T-cell (primary cell): ENCODE measurements at regions not wholly inside any gene's neighbourhood (a gene's known extent, or its start where the extent isn't known, plus 50 kb on each side); places are given as distances from the start of the nearest gene placed in this dataset.

Source experiments
- ATAC-seq, 4 experiments: fragments of 200-7000 bp in 3 of 4; fragments of 150-1000 bp in 1 of 4; cut with Tn5 transposase; replicated peaks in 1 of 4; 1 replicate in 3 of 4; 2 replicates in 1 of 4; pipeline ENCODE4 v1.10.0; 2021; ENCODE audit warnings: moderate library complexity in 3 of 4, mild to moderate bottlenecking in 2 of 4, moderate number of reproducible peaks in 1 of 4
- CTCF ChIA-PET, 2 donors: fragments of 300-600 bp; sonication (Branson Sonifier 250); formaldehyde crosslinking; loops; one replicate each; lab custom pipeline; 2022; ENCODE audit warnings: antibody characterized with exemption in 2 of 2; lab: Charles Lee
- POLR2A ChIA-PET, 2 donors: fragments of 300-600 bp; sonication (Branson Sonifier 250); formaldehyde crosslinking; loops; one replicate each; lab custom pipeline; 2022; ENCODE audit warnings: antibody characterized with exemption in 2 of 2; lab: Charles Lee
- DNase-seq, 35 experiments: peaks; one replicate each; pipeline versions ENCODE4 v3.0.0 to v3.0.0-alpha.2; 2013 to 2023
- H3K27ac ChIP-seq: one replicate; pipeline ENCODE4 v1.5.1; 2013; ENCODE audit warnings: low read length
- H3K27me3 ChIP-seq, 2 experiments: replicated peaks in 1 of 2; 1 replicate in 1 of 2; 2 replicates in 1 of 2; pipeline versions ENCODE4 v1.6.1 to v1.7.0; 2013; ENCODE audit warnings: low read length in 1 of 2, mixed read lengths in 1 of 2; ENCODE audit not compliant: control insufficient read depth in 2 of 2, insufficient read depth in 2 of 2; ENCODE audit errors: extremely low read depth in 1 of 2
- H3K36me3 ChIP-seq, 2 donors: 1 replicate in 1 of 2; 2 replicates in 1 of 2; pipeline versions ENCODE4 v1.6.1 to v1.7.0; 2013; ENCODE audit warnings: low read length in 1 of 2; ENCODE audit not compliant: control insufficient read depth in 2 of 2, insufficient read depth in 1 of 2; ENCODE audit errors: extremely low read depth in 1 of 2
- H3K4me1 ChIP-seq, 2 experiments: 1 replicate in 1 of 2; 2 replicates in 1 of 2; pipeline versions ENCODE4 v1.6.1 to v1.7.0; 2013; ENCODE audit warnings: low read length in 2 of 2, mixed read lengths in 1 of 2; ENCODE audit not compliant: insufficient read depth in 2 of 2, control insufficient read depth in 1 of 2; ENCODE audit errors: extremely low read depth in 1 of 2
- H3K4me3 ChIP-seq, 2 donors: 1 replicate in 1 of 2; 2 replicates in 1 of 2; pipeline versions ENCODE4 v1.5.1 to v1.7.0; 2013; ENCODE audit warnings: mild to moderate bottlenecking in 2 of 2, low read length in 1 of 2, moderate library complexity in 1 of 2; ENCODE audit not compliant: control insufficient read depth in 1 of 2; ENCODE audit errors: extremely low read depth in 1 of 2
- H3K9me3 ChIP-seq: 2 replicates; pipeline ENCODE4 v1.7.0; 2013
- H3K27ac Mint-ChIP-seq, 2 donors: one replicate each; pipeline ENCODE4 v1.8.0; 2020 to 2021; ENCODE audit warnings: mild to moderate bottlenecking in 2 of 2, mixed read lengths in 2 of 2
- H3K27me3 Mint-ChIP-seq, 2 donors: one replicate each; pipeline ENCODE4 v1.8.0; 2021 to 2022; ENCODE audit warnings: mixed read lengths in 2 of 2
- H3K36me3 Mint-ChIP-seq: one replicate; pipeline ENCODE4 v1.8.0; 2021; ENCODE audit warnings: mixed read lengths
- H3K4me1 Mint-ChIP-seq, 3 donors: one replicate each; pipeline ENCODE4 v1.8.0; 2020 to 2022; ENCODE audit warnings: mixed read lengths in 3 of 3, mild to moderate bottlenecking in 1 of 3
- H3K4me3 Mint-ChIP-seq, 3 donors: one replicate each; pipeline ENCODE4 v1.8.0; 2020 to 2022; ENCODE audit warnings: mild to moderate bottlenecking in 3 of 3, mixed read lengths in 3 of 3, moderate library complexity in 3 of 3
- H3K9me3 Mint-ChIP-seq, 3 donors: one replicate each; pipeline ENCODE4 v1.8.0; 2020 to 2022; ENCODE audit warnings: mixed read lengths in 3 of 3
- WGBS: methylation state at CpG from one replicate; pipeline ENCODE4 v1.1.5; 2013; ENCODE audit warnings: missing lambda C conversion rate; ENCODE audit not compliant: insufficient coverage; 5-methylcytosine and 5-hydroxymethylcytosine counted together

GRCh38 chr6:130713144-130713543, 114.1 kb upstream of the SMLR1 start:
- peaks cover 0 to 3% (median 0%) of the 10 kb centered on the region in 3 donors for H3K9me3 Mint-ChIP-seq
- ATAC-seq = no peak
- H3K36me3 Mint-ChIP-seq = no peaks in the 10 kb centered on the region
- H3K27ac ChIP-seq = no peak overlapping the region
- no peaks in the 10 kb centered on the region for H3K36me3 ChIP-seq
- CTCF ChIA-PET = no interaction called here
- WGBS = no CpG with 5 or more reads among the region's 3 CpGs
- H3K27me3 Mint-ChIP-seq = no peaks in the 10 kb centered on the region
- H3K9me3 ChIP-seq = no peaks in the 10 kb centered on the region
- H3K27ac Mint-ChIP-seq = no peak overlapping the region
- POLR2A ChIA-PET = no interaction called here
- DNase-seq = no peak
- no peaks in the 10 kb centered on the region for H3K27me3 ChIP-seq
- peaks cover 18 to 26% (median 19%) of the 10 kb centered on the region in 3 donors for H3K4me1 Mint-ChIP-seq
- H3K4me3 Mint-ChIP-seq = no peak overlapping the region
- no peak overlapping the region for H3K4me3 ChIP-seq
- H3K4me1 ChIP-seq = peaks cover 0 to 9% of the 10 kb centered on the region in 2 experiments

GRCh38 chr6:130715058-130715457, 112.1 kb upstream of the SMLR1 start:
- Histone ChIP-seq H3K27me3 (no peaks in the 10 kb centered on the region), H3K9me3 (no peaks in the 10 kb centered on the region), H3K4me1 (peaks cover 0 to 9% of the 10 kb centered on the region in 2 experiments), H3K4me3 (no peak overlapping the region), H3K36me3 (no peaks in the 10 kb centered on the region), H3K27ac (no peak overlapping the region)
- Mint-ChIP-seq H3K36me3 (no peaks in the 10 kb centered on the region), H3K4me3 (no peak overlapping the region), H3K4me1 (peaks cover 15 to 21% (median 20%) of the 10 kb centered on the region in 3 donors), H3K27ac (no peak overlapping the region), H3K27me3 (no peaks in the 10 kb centered on the region), H3K9me3 (peaks cover 0 to 4% (median 3%) of the 10 kb centered on the region in 3 donors)
- DNase-seq (no peak), ATAC-seq (no peak)
- CTCF ChIA-PET = no interaction called here
- POLR2A ChIA-PET = interaction anchor here in 1 of 2 donors (0.6 kb wide), 1 partner anchor 161 kb away, joined by 3 read pairs; no protein-coding TSS in a partner anchor
- WGBS = 94% methylated on average over 2 of the region's 5 CpGs

DNA sequence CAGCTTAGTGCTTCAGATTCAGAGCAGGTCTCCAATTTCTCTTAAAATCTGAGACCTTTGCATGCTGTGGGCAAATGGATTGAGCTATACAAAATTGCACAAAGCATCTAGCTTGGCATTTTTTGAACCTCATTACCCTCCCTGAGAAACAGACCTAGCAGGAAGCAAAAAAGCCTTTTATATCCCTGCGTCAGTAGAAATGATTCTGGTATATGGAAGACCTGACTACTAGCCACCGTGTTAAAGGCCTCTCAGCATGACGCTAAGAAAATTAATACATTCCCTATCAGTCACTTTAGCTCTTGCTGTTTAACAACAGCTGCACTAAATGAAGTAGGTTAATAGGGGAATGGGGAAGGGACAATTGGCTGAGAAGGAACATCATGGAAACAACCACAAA, 110.7 kb upstream of the SMLR1 start:
- ChIA-PET CTCF (no interaction called here), POLR2A (no interaction called here)
- Histone ChIP-seq H3K9me3 (no peaks in the 10 kb centered on the region), H3K4me3 (no peak overlapping the region), H3K27me3 (no peaks in the 10 kb centered on the region), H3K27ac (no peak overlapping the region), H3K4me1 (peaks cover 0 to 9% of the 10 kb centered on the region in 2 experiments), H3K36me3 (no peaks in the 10 kb centered on the region)
- ATAC-seq (no peak), DNase-seq (no peak)
- Mint-ChIP-seq H3K4me3 (no peak overlapping the region), H3K4me1 (peaks cover 15 to 21% (median 20%) of the 10 kb centered on the region in 3 donors), H3K36me3 (no peaks in the 10 kb centered on the region), H3K9me3 (peaks cover 0 to 4% (median 3%) of the 10 kb centered on the region in 3 donors), H3K27ac (no peak overlapping the region), H3K27me3 (no peaks in the 10 kb centered on the region)
- no CpG with 5 or more reads among the region's 3 CpGs for WGBS

DNA sequence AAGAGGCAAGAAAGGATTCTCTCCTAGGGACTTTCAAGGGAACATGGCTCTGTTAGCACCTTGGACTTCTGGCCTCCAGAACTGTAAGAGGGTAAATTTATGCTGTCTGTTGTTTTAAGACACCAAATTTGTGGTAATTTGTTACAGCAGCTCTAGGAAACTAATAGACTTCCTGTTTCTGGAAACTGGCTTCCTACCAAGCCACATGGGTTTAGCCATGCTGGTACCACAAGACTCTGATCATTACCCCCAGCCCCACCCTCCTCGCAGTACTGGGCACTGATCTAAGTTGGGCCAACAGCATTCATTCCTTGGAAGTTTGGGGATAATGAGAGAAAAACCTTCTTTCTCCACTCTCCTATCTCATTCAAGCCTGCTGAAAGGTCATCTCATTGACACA, 109.5 kb upstream of the SMLR1 start:
- H3K36me3 ChIP-seq = no peaks in the 10 kb centered on the region
- DNase-seq (peak in 1 of 35 experiments; percentile 19), ATAC-seq (peak; percentile 43 to 77 (median 55))
- peaks cover 0 to 9% of the 10 kb centered on the region in 2 experiments for H3K4me1 ChIP-seq
- H3K27me3 Mint-ChIP-seq = no peaks in the 10 kb centered on the region
- no peak overlapping the region for H3K4me3 Mint-ChIP-seq
- H3K27ac Mint-ChIP-seq = peak overlapping the region in 1 of 2 donors; percentile 37
- peaks cover 15 to 21% (median 20%) of the 10 kb centered on the region in 3 donors for H3K4me1 Mint-ChIP-seq
- H3K36me3 Mint-ChIP-seq = no peaks in the 10 kb centered on the region
- H3K9me3 Mint-ChIP-seq = peaks cover 0 to 4% (median 3%) of the 10 kb centered on the region in 3 donors
- ChIA-PET CTCF (no interaction called here), POLR2A (no interaction called here)
- H3K9me3 ChIP-seq = no peaks in the 10 kb centered on the region
- H3K27me3 ChIP-seq = no peaks in the 10 kb centered on the region
- no peak overlapping the region for H3K27ac ChIP-seq
- WGBS = no CpG with 5 or more reads among the region's 1 CpG
- no peak overlapping the region for H3K4me3 ChIP-seq

DNA sequence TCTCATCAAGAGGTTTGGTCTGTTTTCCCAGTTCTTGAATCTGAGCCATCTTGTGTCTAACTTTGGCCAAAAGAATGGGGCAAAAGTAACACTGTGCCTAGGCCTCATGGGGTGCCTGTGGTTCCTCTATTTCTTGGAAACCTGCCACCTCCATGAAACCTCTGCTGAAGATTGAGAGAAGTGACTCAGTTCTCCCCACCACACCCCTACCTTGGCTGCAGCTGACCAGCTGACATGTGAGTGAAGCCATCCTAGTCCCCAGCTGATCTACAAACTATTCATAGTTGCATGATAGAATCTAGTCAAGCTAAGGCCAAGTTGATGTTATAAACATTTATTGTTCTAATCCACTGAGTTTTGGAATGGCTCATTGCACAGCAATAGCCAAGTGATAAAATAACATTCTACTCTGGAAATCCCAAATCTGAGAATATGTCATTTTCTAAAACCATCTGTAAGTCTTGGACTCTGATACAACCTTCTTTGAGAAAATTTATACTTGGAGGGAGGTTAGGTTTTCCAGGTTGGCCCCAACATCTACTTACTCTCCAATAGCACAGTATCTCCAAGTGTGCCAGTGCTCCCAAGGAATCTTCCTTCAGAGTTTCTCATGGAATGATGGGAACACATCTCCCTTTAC, 107.0 kb upstream of the SMLR1 start:
- no peak for DNase-seq
- Mint-ChIP-seq H3K36me3 (no peaks in the 10 kb centered on the region), H3K9me3 (peaks cover 0 to 4% (median 3%) of the 10 kb centered on the region in 3 donors), H3K4me3 (no peak overlapping the region), H3K27ac (no peak overlapping the region), H3K27me3 (no peaks in the 10 kb centered on the region), H3K4me1 (peaks cover 27 to 33% (median 32%) of the 10 kb centered on the region in 3 donors)
- Histone ChIP-seq H3K36me3 (no peaks in the 10 kb centered on the region), H3K27ac (no peak overlapping the region), H3K4me1 (peaks cover 2 to 15% of the 10 kb centered on the region in 2 experiments), H3K27me3 (no peaks in the 10 kb centered on the region), H3K9me3 (no peaks in the 10 kb centered on the region), H3K4me3 (no peak overlapping the region)
- POLR2A ChIA-PET = no interaction called here
- ATAC-seq = no peak
- CTCF ChIA-PET = no interaction called here

GRCh38 chr6:130724089-130724488, 103.1 kb upstream of the SMLR1 start:
- no peaks in the 10 kb centered on the region for H3K9me3 ChIP-seq
- ChIA-PET POLR2A (no interaction called here), CTCF (interaction anchor here in 1 of 2 donors (0.6 kb wide), 1 partner anchor 38 kb away, joined by 5 read pairs; no protein-coding TSS in a partner anchor)
- DNase-seq (peak in 1 of 35 experiments; percentile 5), ATAC-seq (peak in 1 of 4 experiments; percentile 12)
- H3K36me3 ChIP-seq = no peaks in the 10 kb centered on the region
- peak overlapping the region in 1 of 2 donors; percentile 63 for H3K27ac Mint-ChIP-seq
- no peaks in the 10 kb centered on the region for H3K27me3 Mint-ChIP-seq
- H3K4me3 ChIP-seq = no peak overlapping the region
- no peak overlapping the region for H3K27ac ChIP-seq
- no peaks in the 10 kb centered on the region for H3K27me3 ChIP-seq
- H3K4me3 Mint-ChIP-seq = no peak overlapping the region
- H3K36me3 Mint-ChIP-seq = no peaks in the 10 kb centered on the region
- peaks cover 12 to 13% (median 13%) of the 10 kb centered on the region in 3 donors for H3K4me1 Mint-ChIP-seq
- H3K4me1 ChIP-seq = peaks cover 2 to 6% of the 10 kb centered on the region in 2 experiments
- peaks cover 0 to 3% (median 0%) of the 10 kb centered on the region in 3 donors for H3K9me3 Mint-ChIP-seq
